ENCODE measurements at regions not wholly inside any gene's neighbourhood (a gene's known extent, or its start where the extent isn't known, plus 50 kb on each side); places are given as distances from the start of the nearest gene placed in this dataset.

GRCh38 chr21:27557356-27557755 is 590.5 kb upstream of the ADAMTS5 start (continued):
- TF ChIP-seq AR (CRISPR knock-in tag; IDR thresholded peaks at IDR 0.05) (no peak), CTCF (IDR thresholded peaks at IDR 0.05) (no peak), ZNF416 (CRISPR knock-in tag; IDR thresholded peaks at IDR 0.05) (no peak), IRF1 (CRISPR knock-in tag; IDR thresholded peaks at IDR 0.05) (no peak), ZSCAN18 (CRISPR knock-in tag; IDR thresholded peaks at IDR 0.05) (no peak), USF2 (CRISPR knock-in tag; IDR thresholded peaks at IDR 0.05) (no peak), PREB (CRISPR knock-in tag; IDR thresholded peaks at IDR 0.05; ENCODE audit: borderline replicate concordance) (no peak)

- ATAC-seq: no peak
- Mint-ChIP-seq H3K27me3 (ENCODE audit: low read depth) (no peaks in the 10 kb centered on the region), H3K9me3 (peaks cover 42% of the 10 kb centered on the region), H3K27ac (no peak overlapping the region), H3K4me1 (peaks cover 7% of the 10 kb centered on the region), H3K36me3 (peaks cover 31% of the 10 kb centered on the region), H3K4me3 (no peak overlapping the region)
- POLR2A ChIA-PET: no interaction called here
- CTCF ChIA-PET: no interaction called here
- DNase-seq (ENCODE audit: low spot score): no peak
- TF ChIP-seq NFYB (CRISPR knock-in tag; conservative IDR thresholded peaks at IDR 0.05; ENCODE audit: low read depth) (no peak), E2F5 (CRISPR knock-in tag; IDR thresholded peaks at IDR 0.05) (no peak), HMGXB4 (CRISPR knock-in tag; IDR thresholded peaks at IDR 0.05) (no peak), STAT6 (CRISPR knock-in tag; conservative IDR thresholded peaks at IDR 0.05; ENCODE audit: low read depth) (no peak), ARID4B (CRISPR knock-in tag; IDR thresholded peaks at IDR 0.05; ENCODE audit: borderline replicate concordance) (no peak)
Measured at GRCh38 chr21:27555996-27556395, 589.1 kb upstream of the ADAMTS5 start.
